Brain microvascular endothelial cell (primary cell): ENCODE measurements at regions not wholly inside any gene's neighbourhood (a gene's known extent, or its start where the extent isn't known, plus 50 kb on each side); places are given as distances from the start of the nearest gene placed in this dataset.
A peak's percentile ranks its signal among the peaks of the same experiment; 100 is the strongest.

Experiments used
- DNase-seq: peaks from one replicate; pipeline ENCODE4 v3.0.0-alpha.2; 2020
- H3K27ac ChIP-seq: fragments of 250-450 bp; sonication (Bioruptor Pico); 2 replicates; pipeline ENCODE4 v1.5.1; 2020; ENCODE audit warnings: mild to moderate bottlenecking, moderate library complexity
- H3K27me3 ChIP-seq: fragments of 250-450 bp; sonication (Bioruptor Pico); replicated peaks from 2 replicates; pipeline ENCODE4 v1.5.1; 2020; ENCODE audit warnings: mild to moderate bottlenecking
- H3K36me3 ChIP-seq: fragments of 250-450 bp; sonication (Bioruptor Pico); replicated peaks from 2 replicates; pipeline ENCODE4 v1.5.1; 2020; ENCODE audit warnings: mild to moderate bottlenecking
- H3K4me3 ChIP-seq: 2 replicates; pipeline ENCODE4 v1.5.1; 2011; ENCODE audit warnings: low read depth, mild to moderate bottlenecking, control low read depth, low read length, moderate library complexity
- in situ Hi-C: cut with HindIII; loops from 2 replicates; pipeline ENCODE4 v1.10.0; 2017; ENCODE audit warnings: low sequenced_read_pairs, low pct_ligation_motif_present
- TF ChIP-seq, protein P1 (sequence below): IDR thresholded peaks from 2 replicates; pipeline ENCODE4 v1.5.1; 2011; ENCODE audit warnings: low read depth, mild to moderate bottlenecking, moderate library complexity, low read length, control low read depth, inconsistent platforms; ENCODE audit errors: missing control alignments

DNA sequence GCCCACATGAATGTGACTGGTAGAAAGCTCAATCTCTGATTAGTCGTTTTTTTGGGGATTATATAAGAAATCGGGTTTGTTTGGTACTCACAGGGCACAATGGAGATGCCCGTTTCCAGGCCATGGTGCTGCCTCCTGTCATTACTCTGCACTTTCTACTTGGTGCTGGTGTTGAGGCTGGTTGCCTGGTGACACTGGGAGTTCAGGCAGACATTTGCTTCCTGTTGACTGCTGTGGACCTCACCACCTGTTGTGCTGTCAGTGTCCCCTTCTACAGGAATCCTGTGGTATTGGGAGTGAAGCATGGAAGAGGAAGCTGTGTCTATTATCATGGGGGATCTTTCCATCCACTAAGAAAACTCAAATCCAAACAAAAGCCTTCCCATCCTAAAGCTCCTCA, 227.2 kb upstream of the TBL1XR1 start:
- TF ChIP-seq, protein P1, sequence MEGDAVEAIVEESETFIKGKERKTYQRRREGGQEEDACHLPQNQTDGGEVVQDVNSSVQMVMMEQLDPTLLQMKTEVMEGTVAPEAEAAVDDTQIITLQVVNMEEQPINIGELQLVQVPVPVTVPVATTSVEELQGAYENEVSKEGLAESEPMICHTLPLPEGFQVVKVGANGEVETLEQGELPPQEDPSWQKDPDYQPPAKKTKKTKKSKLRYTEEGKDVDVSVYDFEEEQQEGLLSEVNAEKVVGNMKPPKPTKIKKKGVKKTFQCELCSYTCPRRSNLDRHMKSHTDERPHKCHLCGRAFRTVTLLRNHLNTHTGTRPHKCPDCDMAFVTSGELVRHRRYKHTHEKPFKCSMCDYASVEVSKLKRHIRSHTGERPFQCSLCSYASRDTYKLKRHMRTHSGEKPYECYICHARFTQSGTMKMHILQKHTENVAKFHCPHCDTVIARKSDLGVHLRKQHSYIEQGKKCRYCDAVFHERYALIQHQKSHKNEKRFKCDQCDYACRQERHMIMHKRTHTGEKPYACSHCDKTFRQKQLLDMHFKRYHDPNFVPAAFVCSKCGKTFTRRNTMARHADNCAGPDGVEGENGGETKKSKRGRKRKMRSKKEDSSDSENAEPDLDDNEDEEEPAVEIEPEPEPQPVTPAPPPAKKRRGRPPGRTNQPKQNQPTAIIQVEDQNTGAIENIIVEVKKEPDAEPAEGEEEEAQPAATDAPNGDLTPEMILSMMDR = no peak
- Histone ChIP-seq H3K27ac (no peak overlapping the region), H3K27me3 (no peaks in the 10 kb centered on the region), H3K36me3 (no peaks in the 10 kb centered on the region), H3K4me3 (no peak overlapping the region)
- in situ Hi-C loops = no loop called here
- no peak for DNase-seq

DNA sequence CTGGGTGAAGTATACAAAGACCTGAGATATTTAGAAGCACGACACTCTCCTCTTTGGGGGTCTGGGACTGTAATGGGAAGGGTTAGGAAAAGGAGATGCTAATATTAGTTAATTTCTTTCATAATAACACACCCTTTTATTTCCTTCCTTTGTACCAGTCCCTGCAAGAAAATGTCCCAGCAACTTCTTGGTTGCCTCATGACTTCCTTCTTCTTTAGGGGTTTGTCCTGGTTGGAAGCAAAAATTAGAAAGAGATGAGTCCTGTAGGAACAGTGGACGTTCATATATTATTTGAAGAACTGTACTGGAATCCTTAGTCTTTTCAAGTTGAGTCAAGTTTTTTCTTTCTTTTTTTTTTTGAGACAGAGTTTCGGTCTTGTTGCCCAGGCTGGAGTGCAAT, 227.8 kb upstream of the TBL1XR1 start:
- in situ Hi-C loops = no loop called here
- Histone ChIP-seq H3K27ac (no peak overlapping the region), H3K27me3 (no peaks in the 10 kb centered on the region), H3K36me3 (no peaks in the 10 kb centered on the region), H3K4me3 (no peak overlapping the region)
- TF ChIP-seq, protein P1 = no peak
- no peak for DNase-seq

DNA sequence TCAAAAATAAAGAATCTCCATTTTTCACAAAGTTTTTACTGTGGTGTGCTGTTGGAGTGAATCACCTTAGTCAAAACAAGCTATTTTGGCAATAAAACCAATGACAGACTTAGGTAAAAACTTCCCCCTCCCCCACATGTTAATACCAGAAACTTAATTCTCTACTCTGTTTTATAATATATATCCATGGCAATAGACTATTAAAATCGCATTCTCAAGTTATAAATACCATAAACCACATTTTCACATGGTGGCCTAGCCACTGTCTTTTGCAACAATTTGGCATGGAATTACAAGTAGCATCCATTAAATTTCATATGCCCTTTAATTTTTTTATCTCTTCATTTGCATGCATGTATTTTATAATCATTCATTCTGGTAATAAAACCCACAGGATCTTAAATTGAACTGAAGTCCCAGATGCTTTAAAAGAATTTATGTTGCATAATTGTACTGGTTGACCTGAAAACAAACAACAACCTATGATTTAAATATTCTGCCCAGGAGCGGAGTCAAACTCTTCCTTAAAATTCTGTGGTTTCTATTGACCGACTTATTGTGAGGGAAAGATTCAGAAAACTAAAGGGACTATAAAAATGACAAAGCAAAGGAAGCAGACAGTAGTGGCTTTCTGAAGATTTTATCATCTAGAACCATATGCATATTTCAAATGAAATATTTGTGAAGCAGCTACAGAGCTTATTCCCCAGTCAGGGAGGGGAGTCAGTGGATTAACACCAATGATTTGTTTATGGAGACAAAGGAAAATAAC, 229.0 kb upstream of the TBL1XR1 start:
- Histone ChIP-seq H3K4me3 (no peak overlapping the region), H3K36me3 (no peaks in the 10 kb centered on the region), H3K27me3 (no peaks in the 10 kb centered on the region), H3K27ac (no peak overlapping the region)
- no peak for DNase-seq
- TF ChIP-seq, protein P1 = no peak
- in situ Hi-C loops = no loop called here

- TF ChIP-seq, protein P1 = no peak
- Histone ChIP-seq H3K27ac (no peak overlapping the region), H3K27me3 (no peaks in the 10 kb centered on the region), H3K36me3 (no peaks in the 10 kb centered on the region), H3K4me3 (no peak overlapping the region)
- in situ Hi-C loops = no loop called here
- DNase-seq = no peak
Observed at GRCh38 chr3:177426878-177427495, 229.7 kb upstream of the TBL1XR1 start.

- peak; percentile 27 for DNase-seq
- H3K4me3 ChIP-seq = no peak overlapping the region
Observed at GRCh38 chr3:177427540-177427939, 230.3 kb upstream of the TBL1XR1 start.

More at GRCh38 chr3:177427540-177427939, 230.3 kb upstream of the TBL1XR1 start:
- in situ Hi-C loops = no loop called here
- H3K36me3 ChIP-seq = no peaks in the 10 kb centered on the region
- no peaks in the 10 kb centered on the region for H3K27me3 ChIP-seq
- H3K27ac ChIP-seq = no peak overlapping the region
- TF ChIP-seq, protein P1 = no peak
